WI38 (cell line): ENCODE measurements at regions not wholly inside any gene's neighbourhood (a gene's known extent, or its start where the extent isn't known, plus 50 kb on each side); places are given as distances from the start of the nearest gene placed in this dataset.

ENCODE experiments used
- H3K4me3 ChIP-seq: 2 replicates; pipeline ENCODE4 v1.5.1; 2011; ENCODE audit warnings: low read depth, mild to moderate bottlenecking, control low read depth, low read length
- TF ChIP-seq, protein P1 (sequence below): IDR thresholded peaks from 2 replicates; pipeline ENCODE4 v1.5.1; 2012; ENCODE audit warnings: low read depth, mild to moderate bottlenecking, control low read depth, low read length

DNA sequence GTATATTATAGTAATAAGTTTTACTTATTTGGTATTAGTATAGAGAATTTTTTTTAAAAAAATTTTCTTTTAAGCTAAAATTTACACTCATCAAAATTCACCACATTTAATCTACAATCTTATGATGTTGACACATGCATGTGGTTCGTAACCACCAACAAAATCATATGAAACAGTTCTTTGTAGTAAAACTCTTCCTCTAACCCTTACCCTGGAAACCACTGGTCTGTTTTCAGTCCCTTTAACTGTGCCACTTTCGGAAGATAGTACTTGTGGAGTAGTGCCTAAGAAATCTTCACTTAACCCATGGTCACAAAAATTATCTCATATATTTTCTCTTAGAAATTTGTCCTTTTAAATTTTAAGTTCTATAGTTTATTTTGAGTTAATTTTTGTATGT lies 1498.8 kb downstream of the MAT2B start:
- TF ChIP-seq, protein P1, sequence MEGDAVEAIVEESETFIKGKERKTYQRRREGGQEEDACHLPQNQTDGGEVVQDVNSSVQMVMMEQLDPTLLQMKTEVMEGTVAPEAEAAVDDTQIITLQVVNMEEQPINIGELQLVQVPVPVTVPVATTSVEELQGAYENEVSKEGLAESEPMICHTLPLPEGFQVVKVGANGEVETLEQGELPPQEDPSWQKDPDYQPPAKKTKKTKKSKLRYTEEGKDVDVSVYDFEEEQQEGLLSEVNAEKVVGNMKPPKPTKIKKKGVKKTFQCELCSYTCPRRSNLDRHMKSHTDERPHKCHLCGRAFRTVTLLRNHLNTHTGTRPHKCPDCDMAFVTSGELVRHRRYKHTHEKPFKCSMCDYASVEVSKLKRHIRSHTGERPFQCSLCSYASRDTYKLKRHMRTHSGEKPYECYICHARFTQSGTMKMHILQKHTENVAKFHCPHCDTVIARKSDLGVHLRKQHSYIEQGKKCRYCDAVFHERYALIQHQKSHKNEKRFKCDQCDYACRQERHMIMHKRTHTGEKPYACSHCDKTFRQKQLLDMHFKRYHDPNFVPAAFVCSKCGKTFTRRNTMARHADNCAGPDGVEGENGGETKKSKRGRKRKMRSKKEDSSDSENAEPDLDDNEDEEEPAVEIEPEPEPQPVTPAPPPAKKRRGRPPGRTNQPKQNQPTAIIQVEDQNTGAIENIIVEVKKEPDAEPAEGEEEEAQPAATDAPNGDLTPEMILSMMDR, result no peak

GRCh38 chr5:165014439-165014838 lies 1509.0 kb downstream of the MAT2B start:
- no peak overlapping the region for H3K4me3 ChIP-seq
- TF ChIP-seq, protein P1, result no peak

More for the DNA sequence above, 1498.8 kb downstream of the MAT2B start:
- H3K4me3 ChIP-seq, result no peak overlapping the region

DNA sequence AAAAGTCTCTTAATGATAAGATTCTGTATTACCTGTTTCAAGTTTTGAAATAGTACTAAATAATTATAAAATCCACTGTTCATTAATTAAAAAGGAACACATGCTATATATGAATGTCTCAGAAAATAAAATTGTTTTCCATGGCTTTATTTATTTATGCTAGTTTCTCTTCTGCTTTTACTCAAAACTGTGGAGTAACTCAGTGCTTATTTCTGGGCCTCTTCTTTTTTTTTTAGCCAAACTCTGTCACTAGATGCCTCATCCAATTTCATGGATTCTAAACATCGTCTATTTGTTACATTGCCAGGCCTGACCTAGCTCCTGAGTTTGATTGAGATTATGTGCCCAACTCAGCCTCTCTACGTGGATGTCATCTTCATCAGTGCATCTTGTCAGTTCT lies 1509.7 kb downstream of the MAT2B start:
- no peak overlapping the region for H3K4me3 ChIP-seq
- TF ChIP-seq, protein P1, result no peak

DNA sequence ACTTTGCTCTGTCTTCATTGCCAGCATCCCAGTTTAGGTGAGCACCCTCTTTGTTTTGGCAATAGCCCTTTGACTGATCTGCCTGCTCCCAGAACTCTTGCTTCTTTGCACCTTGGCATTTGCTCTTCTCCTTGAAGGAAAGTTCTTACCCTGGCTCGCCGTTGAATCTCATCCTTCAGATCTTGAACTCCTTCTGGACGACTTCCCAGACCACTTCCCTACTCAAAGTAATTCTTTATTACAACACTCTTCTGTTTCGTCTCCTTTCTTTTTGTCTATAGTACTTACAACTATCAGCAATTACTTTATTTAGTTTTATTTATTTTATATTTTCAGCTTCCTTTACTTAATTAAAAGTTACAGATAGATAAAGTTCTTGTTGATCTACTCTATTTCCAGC lies 1510.1 kb downstream of the MAT2B start:
- TF ChIP-seq, protein P1, result no peak
- H3K4me3 ChIP-seq, result no peak overlapping the region

DNA sequence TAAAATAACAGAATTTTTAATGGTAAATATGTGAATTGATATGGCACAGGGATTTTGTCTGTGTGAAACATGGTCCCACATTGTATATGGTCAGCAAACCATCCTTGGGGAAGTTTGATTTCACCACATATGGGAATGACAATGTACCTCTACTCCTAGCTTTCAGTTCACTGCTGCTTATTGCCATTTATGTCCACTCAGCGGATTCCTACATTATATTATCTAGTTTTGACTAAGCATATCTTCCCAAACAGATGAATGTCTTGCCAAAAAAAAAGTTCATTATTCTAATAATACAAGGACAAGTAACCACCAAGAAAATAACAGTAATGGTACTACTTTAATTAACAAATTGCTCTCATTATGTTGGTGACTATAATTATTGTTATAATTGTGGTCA lies 1521.6 kb downstream of the MAT2B start:
- no peak overlapping the region for H3K4me3 ChIP-seq
- TF ChIP-seq, protein P1, result no peak

- H3K4me3 ChIP-seq, result no peak overlapping the region
- TF ChIP-seq, protein P1, result no peak
Observed at GRCh38 chr5:165028356-165028755, 1522.9 kb downstream of the MAT2B start.

GRCh38 chr5:165029099-165029870 lies 1523.9 kb downstream of the MAT2B start:
- H3K4me3 ChIP-seq, result no peak overlapping the region
- TF ChIP-seq, protein P1, result no peak
